ENCODE measurements at regions not wholly inside any gene's neighbourhood (a gene's known extent, or its start where the extent isn't known, plus 50 kb on each side); places are given as distances from the start of the nearest gene placed in this dataset.

GRCh38 chr18:40558706-40559392 lies 1396.2 kb upstream of the PIK3C3 start:
- DNase-seq (ENCODE audit: low read depth), result no peak

- no peak for DNase-seq (ENCODE audit: low read depth)
Measured at GRCh38 chr18:40555914-40556313, 1399.1 kb upstream of the PIK3C3 start.

GRCh38 chr18:40553029-40553428 lies 1402.0 kb upstream of the PIK3C3 start:
- no peak for DNase-seq (ENCODE audit: low read depth)

- DNase-seq (ENCODE audit: low read depth), result no peak
Measured at GRCh38 chr18:40546875-40547274, 1408.2 kb upstream of the PIK3C3 start.

- no peak for DNase-seq (ENCODE audit: low read depth)
Measured at GRCh38 chr18:40534723-40535122, 1420.3 kb upstream of the PIK3C3 start.

- no peak for DNase-seq (ENCODE audit: low read depth)
Measured at GRCh38 chr18:40532046-40532445, 1423.0 kb upstream of the PIK3C3 start.

GRCh38 chr18:40531051-40531450 lies 1424.0 kb upstream of the PIK3C3 start:
- DNase-seq (ENCODE audit: low read depth), result no peak

GRCh38 chr18:40529478-40529877 lies 1425.6 kb upstream of the PIK3C3 start:
- DNase-seq (ENCODE audit: low read depth), result no peak

GRCh38 chr18:40524881-40525280 lies 1430.2 kb upstream of the PIK3C3 start:
- DNase-seq (ENCODE audit: low read depth), result no peak

GRCh38 chr18:40523287-40523686 lies 1431.7 kb upstream of the PIK3C3 start:
- no peak for DNase-seq (ENCODE audit: low read depth)

GRCh38 chr18:40501026-40501425 lies 1454.0 kb upstream of the PIK3C3 start:
- no peak for DNase-seq (ENCODE audit: low read depth)

- DNase-seq (ENCODE audit: low read depth), result no peak
Measured at GRCh38 chr18:40494603-40495002, 1460.4 kb upstream of the PIK3C3 start.

GRCh38 chr18:40493316-40493715 lies 1461.7 kb upstream of the PIK3C3 start:
- DNase-seq (ENCODE audit: low read depth), result no peak

GRCh38 chr18:40489301-40489700 lies 1465.7 kb upstream of the PIK3C3 start:
- no peak for DNase-seq (ENCODE audit: low read depth)

- peak; percentile 71 for DNase-seq (ENCODE audit: low read depth)
Measured at GRCh38 chr18:40485318-40485717, 1469.7 kb upstream of the PIK3C3 start.

- peak; percentile 17 for DNase-seq (ENCODE audit: low read depth)
Measured at GRCh38 chr18:40473221-40474029, 1481.6 kb upstream of the PIK3C3 start.

GRCh38 chr18:40470723-40471122 lies 1484.3 kb upstream of the PIK3C3 start:
- no peak for DNase-seq (ENCODE audit: low read depth)

- DNase-seq (ENCODE audit: low read depth), result no peak
Measured at GRCh38 chr18:40469851-40470250, 1485.2 kb upstream of the PIK3C3 start.

GRCh38 chr18:40469316-40469715 lies 1485.7 kb upstream of the PIK3C3 start:
- no peak for DNase-seq (ENCODE audit: low read depth)

- DNase-seq (ENCODE audit: low read depth), result no peak
Measured at GRCh38 chr18:40464032-40464431, 1491.0 kb upstream of the PIK3C3 start.

GRCh38 chr18:40453903-40454302 lies 1501.1 kb upstream of the PIK3C3 start:
- DNase-seq (ENCODE audit: low read depth), result no peak

GRCh38 chr18:40452599-40452998 lies 1502.4 kb upstream of the PIK3C3 start:
- DNase-seq (ENCODE audit: low read depth), result no peak

- DNase-seq (ENCODE audit: low read depth), result no peak
Measured at GRCh38 chr18:40450751-40451150, 1504.3 kb upstream of the PIK3C3 start.

- DNase-seq (ENCODE audit: low read depth), result no peak
Measured at GRCh38 chr18:40447820-40448219, 1507.2 kb upstream of the PIK3C3 start.

All from non-pigmented ciliary epithelial cell (primary cell).